WI38 (cell line): ENCODE measurements at regions not wholly inside any gene's neighbourhood (a gene's known extent, or its start where the extent isn't known, plus 50 kb on each side); places are given as distances from the start of the nearest gene placed in this dataset.

Experiments used
- H3K4me3 ChIP-seq: 2 replicates; pipeline ENCODE4 v1.5.1; 2011; ENCODE audit warnings: low read depth, mild to moderate bottlenecking, control low read depth, low read length
- TF ChIP-seq, protein P1 (sequence below): IDR thresholded peaks from 2 replicates; pipeline ENCODE4 v1.5.1; 2012; ENCODE audit warnings: low read depth, mild to moderate bottlenecking, control low read depth, low read length

DNA sequence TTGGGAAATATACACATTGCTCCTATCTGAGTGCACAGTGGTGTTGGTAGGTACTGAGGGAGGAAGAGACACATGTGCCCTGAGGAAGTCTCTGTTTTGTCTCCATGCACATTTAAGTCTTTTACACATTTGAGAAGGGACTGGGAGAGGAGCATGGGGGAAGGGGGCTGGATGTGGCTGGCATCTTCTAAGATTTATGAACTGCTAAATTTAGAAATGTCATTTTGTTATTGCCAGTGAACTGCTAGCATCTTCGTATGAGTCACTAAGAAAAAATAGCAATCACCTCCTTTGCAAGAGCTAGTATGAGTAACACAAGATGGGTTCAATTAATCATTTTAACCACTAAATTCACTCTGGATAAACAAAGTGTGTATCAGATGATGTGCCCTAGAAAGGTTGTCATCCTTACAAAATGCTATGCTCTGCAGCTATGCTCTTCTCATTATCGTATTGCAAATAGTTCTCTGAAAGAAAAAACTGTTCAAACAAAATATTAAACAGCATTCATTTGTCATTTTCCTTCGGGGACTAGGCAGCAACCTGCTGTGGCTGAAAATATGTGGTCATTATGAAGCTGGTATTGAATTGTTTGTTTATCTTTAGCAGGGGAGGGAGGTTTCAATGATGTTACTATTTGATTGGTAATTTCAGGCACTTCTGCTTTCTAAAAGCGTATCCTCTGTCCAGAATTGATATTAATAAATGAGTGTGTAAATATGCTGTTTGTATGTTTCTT is 236.5 kb downstream of the DMRTA1 start:
- H3K4me3 ChIP-seq: no peak overlapping the region
- TF ChIP-seq, protein P1, sequence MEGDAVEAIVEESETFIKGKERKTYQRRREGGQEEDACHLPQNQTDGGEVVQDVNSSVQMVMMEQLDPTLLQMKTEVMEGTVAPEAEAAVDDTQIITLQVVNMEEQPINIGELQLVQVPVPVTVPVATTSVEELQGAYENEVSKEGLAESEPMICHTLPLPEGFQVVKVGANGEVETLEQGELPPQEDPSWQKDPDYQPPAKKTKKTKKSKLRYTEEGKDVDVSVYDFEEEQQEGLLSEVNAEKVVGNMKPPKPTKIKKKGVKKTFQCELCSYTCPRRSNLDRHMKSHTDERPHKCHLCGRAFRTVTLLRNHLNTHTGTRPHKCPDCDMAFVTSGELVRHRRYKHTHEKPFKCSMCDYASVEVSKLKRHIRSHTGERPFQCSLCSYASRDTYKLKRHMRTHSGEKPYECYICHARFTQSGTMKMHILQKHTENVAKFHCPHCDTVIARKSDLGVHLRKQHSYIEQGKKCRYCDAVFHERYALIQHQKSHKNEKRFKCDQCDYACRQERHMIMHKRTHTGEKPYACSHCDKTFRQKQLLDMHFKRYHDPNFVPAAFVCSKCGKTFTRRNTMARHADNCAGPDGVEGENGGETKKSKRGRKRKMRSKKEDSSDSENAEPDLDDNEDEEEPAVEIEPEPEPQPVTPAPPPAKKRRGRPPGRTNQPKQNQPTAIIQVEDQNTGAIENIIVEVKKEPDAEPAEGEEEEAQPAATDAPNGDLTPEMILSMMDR: no peak

DNA sequence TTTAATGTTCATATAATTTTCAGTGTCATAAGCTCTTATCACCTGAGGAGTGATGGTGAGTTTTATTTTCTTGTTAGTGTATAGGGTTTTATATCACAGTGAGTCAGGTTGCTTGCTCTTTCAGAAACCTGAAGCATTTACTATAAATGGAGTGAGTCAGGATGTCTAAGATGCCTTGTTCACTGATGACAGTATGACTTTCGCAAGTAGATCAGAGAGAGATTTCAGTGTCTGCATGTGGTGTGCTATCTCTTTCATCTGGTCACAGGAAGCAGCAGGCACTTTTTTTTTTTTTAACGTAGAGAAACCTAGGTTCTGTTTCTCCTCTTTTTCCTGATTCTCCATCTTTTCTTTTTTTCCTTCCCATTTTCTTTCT is 237.1 kb downstream of the DMRTA1 start:
- H3K4me3 ChIP-seq: no peak overlapping the region
- TF ChIP-seq, protein P1: no peak

DNA sequence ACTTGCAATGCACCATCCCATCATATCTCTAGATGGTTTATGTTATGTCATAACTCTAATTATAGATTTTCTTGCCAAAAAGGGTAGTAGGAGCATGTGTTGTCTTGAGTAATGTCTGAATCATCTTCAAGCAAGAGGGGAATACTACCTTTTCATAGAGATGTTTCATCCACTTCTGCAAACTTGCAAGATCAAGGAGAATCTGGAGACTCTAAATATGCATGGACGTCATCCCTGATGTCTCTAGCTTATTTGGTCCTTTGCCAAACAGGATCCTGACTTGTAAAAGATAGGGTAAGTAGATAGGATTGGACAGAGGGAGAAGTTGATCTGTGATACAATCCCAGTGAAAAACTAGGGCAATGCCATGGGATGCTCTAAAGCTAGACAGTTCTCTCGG is 246.5 kb downstream of the DMRTA1 start:
- H3K4me3 ChIP-seq: no peak overlapping the region
- TF ChIP-seq, protein P1: no peak

DNA sequence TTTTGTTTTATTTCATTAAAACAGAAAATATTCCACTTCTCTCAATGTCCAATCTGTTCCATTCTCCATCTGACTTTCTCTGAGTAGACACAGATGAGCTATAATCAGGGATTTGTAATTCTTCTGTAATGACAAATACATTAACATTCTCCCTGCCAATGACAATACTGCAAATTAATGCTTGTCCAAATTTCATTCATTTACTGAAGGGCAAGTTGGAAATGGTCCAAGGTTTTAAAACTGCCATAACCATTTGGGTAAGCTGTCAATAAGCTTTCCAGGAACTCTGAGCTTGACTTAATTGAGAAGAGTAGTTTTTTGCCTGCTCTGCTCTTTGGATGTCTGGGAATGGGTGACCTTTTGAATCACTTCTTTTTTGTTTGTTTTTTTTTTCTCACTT is 253.5 kb downstream of the DMRTA1 start:
- TF ChIP-seq, protein P1: no peak
- no peak overlapping the region for H3K4me3 ChIP-seq

DNA sequence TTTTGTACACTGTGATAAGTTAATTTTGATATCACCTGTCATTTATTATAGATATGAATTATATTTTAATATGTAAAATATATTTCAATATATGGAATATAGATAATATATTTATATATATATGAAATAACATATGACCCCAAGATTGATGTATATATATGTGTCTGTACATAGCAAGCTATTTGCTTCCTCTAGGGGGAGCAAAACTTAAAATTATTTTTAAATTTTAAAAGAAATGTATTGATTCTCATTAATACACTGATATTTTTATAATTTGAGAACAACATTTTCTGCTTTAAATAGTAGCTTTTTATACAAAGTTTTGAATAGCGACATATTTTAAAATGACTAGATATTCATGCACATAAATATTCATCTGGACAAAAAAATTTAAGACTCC is 272.0 kb downstream of the DMRTA1 start:
- no peak overlapping the region for H3K4me3 ChIP-seq
- TF ChIP-seq, protein P1: no peak

DNA sequence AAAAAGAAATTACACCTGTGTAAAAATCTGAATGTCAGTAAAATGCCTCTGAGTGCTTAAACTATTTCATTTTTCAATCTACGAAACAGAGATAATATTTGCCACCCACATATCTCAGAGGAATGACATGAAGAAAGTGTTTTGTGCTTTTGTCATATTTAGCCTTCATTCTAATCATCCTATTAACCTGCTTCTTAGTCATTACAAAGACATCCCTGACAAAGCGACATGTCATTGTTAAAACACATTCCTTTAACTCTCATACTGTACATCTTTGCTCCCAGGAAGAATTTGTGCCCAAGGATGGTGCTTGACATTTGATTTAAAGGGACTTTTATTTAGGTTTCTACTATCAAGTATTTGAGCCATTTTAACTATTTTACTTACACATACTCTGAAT is 275.9 kb downstream of the DMRTA1 start:
- H3K4me3 ChIP-seq: no peak overlapping the region
- TF ChIP-seq, protein P1: no peak

DNA sequence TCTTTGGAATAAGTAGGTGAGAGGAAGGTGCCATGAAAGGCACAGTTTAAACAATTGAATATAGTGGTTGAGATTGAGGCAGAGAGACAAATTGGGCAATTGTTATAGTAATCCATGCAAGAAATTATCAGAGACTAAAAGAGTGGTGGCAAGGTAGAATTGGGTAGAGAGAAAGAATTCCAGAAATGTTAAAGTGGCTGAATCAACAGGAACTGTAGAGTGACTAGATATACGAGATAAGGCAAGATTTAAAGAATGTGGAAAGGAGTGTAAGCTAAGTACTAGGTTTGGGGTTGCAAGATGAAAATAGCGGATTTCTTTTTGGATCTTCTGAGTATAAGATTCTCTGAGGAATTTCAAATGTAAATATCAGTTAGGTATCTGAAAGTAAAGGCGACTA is 285.2 kb downstream of the DMRTA1 start:
- TF ChIP-seq, protein P1: no peak
- no peak overlapping the region for H3K4me3 ChIP-seq
